GM12872 (cell line): ENCODE measurements at regions not wholly inside any gene's neighbourhood (a gene's known extent, or its start where the extent isn't known, plus 50 kb on each side); places are given as distances from the start of the nearest gene placed in this dataset.

Source experiments
- TF ChIP-seq, protein P1 (sequence below): IDR thresholded peaks from 3 replicates; pipeline ENCODE4 v1.5.1; 2011; ENCODE audit warnings: low read depth, mild to moderate bottlenecking, low read length, moderate library complexity; ENCODE audit not compliant: insufficient read depth

GRCh38 chr2:19560785-19561184 is 202.4 kb upstream of the OSR1 start:
- TF ChIP-seq, protein P1, sequence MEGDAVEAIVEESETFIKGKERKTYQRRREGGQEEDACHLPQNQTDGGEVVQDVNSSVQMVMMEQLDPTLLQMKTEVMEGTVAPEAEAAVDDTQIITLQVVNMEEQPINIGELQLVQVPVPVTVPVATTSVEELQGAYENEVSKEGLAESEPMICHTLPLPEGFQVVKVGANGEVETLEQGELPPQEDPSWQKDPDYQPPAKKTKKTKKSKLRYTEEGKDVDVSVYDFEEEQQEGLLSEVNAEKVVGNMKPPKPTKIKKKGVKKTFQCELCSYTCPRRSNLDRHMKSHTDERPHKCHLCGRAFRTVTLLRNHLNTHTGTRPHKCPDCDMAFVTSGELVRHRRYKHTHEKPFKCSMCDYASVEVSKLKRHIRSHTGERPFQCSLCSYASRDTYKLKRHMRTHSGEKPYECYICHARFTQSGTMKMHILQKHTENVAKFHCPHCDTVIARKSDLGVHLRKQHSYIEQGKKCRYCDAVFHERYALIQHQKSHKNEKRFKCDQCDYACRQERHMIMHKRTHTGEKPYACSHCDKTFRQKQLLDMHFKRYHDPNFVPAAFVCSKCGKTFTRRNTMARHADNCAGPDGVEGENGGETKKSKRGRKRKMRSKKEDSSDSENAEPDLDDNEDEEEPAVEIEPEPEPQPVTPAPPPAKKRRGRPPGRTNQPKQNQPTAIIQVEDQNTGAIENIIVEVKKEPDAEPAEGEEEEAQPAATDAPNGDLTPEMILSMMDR = no peak

DNA sequence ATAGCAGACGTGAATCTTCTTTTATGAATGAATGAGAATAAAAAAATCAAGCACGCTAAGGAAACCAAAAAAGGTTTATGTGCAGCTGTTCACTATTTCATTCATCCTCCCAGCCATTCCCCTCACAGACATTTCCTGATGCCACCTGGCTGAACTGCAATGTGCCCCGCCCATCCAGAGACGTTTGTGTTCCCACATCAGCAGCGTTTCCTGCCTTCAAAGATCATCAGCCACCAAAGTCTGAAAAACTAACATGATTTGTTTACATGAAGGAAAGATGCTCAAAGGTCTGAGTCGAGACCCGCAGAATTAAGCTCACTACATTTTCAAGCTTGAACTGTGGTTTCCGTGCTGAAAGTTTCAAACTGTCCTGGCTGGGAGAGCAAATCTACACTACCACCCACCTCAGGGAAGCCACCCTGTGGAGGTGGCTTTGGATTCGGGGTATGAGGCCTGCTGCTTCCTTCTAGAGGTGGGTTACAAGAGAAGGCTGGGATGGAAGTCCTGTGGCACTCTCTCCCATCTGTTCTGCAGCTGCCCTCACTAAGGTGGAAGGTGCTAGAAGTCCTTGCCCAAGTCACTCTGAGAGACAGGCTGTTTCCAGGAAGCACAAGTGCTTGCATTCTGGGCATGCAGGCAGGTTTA is 201.3 kb upstream of the OSR1 start:
- TF ChIP-seq, protein P1 = no peak

DNA sequence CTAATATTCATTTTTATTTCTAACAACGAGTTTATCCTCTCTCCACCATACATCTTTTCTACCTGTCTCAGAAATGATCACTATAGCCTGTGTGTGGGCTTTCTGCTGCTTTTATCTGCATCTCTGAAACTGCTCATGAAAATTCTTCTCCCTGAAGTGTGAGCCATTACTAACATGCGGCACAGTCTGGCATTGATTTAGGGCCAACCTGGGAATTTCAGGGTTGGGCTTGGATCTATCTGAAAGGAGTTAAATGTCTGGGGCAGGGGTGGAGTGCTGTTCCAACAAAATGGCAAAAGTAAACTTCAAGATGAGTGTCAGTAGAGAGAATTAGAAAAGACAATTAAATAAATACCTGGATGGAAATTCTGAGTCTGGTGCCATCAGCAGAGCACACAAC is 198.2 kb upstream of the OSR1 start:
- TF ChIP-seq, protein P1 = no peak

DNA sequence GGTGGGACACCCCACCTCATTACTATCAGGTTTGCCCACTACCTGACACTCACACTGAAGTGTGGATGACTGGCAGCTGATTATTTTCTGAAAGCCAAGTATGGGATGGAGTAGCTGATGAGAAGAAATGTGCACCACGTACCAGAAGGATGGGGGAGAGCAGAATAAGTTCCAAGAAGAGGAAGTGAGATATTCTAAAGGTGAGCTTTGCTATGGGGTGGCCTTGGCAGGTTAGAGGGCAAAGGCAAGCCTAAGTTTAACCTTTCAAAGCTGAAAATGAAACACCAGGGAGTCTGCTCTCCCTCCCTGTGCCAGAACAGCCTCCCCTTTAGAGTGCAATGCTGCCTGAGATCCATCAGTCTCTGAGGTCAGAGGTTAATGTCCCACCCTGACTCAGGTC is 196.1 kb upstream of the OSR1 start:
- TF ChIP-seq, protein P1 = no peak

DNA sequence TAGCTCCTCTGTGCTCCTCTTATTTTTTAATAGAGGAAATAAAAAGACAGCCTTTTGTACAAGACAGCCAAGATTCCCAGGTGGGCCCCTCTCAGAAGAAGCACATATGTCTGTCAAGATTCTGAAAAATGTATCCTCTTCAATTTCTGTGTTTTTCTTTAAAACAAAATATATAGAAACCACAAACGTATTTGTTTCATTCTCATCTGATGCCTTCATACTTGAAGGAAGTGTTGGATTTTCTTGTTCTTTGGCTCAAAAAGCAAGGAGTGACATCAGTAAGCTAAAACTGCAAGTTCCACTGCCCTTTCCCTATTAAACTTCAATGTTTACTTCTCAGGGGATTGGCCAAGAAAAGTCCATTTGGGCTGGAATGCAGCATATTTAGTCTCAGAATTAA is 193.8 kb upstream of the OSR1 start:
- TF ChIP-seq, protein P1 = no peak

- TF ChIP-seq, protein P1 = no peak
Measured at GRCh38 chr2:19550750-19551149, 192.3 kb upstream of the OSR1 start.

DNA sequence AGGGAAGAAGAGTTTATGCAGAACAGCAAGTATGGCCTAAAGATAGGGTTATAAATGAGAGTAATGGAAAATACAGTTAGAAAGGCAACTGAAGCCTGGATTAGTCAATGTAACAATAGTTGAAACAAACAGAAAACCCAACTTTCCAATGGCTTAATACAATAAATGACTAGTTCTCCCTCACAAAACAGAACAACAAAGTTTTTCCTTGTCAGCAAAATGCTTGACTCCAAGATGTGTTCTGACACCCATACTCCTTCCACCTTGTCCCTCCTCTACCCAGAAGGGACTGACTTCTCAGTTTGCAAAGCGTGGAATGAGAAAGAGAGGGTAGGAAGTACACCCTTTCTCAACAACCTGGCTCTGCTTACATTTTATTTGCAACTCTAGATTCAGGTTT is 191.4 kb upstream of the OSR1 start:
- TF ChIP-seq, protein P1 = no peak
